Breast epithelium (tissue), 3 donors: ENCODE measurements at regions not wholly inside any gene's neighbourhood (a gene's known extent, or its start where the extent isn't known, plus 50 kb on each side); places are given as distances from the start of the nearest gene placed in this dataset.

Experiments used
- POLR2A ChIP-seq: fragments of 450-650 bp; IDR thresholded peaks from one replicate; pipeline ENCODE4 v1.6.1; 2016; ENCODE audit warnings: antibody characterized with exemption, mild to moderate bottlenecking, moderate library complexity
- POLR2AphosphoS5 ChIP-seq, 3 donors: sonication (generic); formaldehyde crosslinking; IDR thresholded peaks; one replicate each; pipeline ENCODE4 v1.6.1; 2017; ENCODE audit warnings: antibody characterized with exemption in 3 of 3
- TF ChIP-seq, protein P1 (sequence below), 3 donors: fragments of 450-650 bp; IDR thresholded peaks; one replicate each; pipeline ENCODE4 v1.5.1; 2016 to 2017; ENCODE audit warnings: antibody characterized with exemption in 3 of 3, mild to moderate bottlenecking in 3 of 3, moderate library complexity in 3 of 3

DNA sequence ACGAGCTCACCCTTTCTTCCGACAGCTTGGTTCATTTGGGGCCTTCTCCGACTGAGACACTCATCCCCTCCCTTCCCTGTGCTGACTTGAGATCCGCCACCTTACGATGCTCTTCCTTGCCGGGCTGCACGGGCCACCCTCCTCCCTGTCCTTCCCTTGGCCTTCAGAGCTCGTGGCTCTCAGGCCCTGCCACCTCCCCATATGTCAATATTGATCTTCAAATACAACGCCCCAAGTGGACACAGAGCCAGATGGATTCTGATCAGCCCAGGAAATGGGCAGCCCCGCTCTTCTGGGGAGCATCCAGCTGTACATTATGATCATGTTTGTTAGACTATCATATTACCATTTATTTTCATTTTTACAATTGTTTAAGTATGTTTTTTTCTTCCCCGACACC, 812.8 kb downstream of the TBC1D22A start:
- TF ChIP-seq, protein P1, sequence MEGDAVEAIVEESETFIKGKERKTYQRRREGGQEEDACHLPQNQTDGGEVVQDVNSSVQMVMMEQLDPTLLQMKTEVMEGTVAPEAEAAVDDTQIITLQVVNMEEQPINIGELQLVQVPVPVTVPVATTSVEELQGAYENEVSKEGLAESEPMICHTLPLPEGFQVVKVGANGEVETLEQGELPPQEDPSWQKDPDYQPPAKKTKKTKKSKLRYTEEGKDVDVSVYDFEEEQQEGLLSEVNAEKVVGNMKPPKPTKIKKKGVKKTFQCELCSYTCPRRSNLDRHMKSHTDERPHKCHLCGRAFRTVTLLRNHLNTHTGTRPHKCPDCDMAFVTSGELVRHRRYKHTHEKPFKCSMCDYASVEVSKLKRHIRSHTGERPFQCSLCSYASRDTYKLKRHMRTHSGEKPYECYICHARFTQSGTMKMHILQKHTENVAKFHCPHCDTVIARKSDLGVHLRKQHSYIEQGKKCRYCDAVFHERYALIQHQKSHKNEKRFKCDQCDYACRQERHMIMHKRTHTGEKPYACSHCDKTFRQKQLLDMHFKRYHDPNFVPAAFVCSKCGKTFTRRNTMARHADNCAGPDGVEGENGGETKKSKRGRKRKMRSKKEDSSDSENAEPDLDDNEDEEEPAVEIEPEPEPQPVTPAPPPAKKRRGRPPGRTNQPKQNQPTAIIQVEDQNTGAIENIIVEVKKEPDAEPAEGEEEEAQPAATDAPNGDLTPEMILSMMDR (IDR thresholded peaks at IDR 0.05): no peak
- TF ChIP-seq POLR2AphosphoS5 (IDR thresholded peaks at IDR 0.05) (no peak), POLR2A (no peak)
